ENCODE measurements at regions not wholly inside any gene's neighbourhood (a gene's known extent, or its start where the extent isn't known, plus 50 kb on each side); places are given as distances from the start of the nearest gene placed in this dataset.

- DNase-seq = no peak
These were observed 136.4 kb downstream of the PHLDA1 start for GRCh38 chr12:75894965-75895754.

DNA sequence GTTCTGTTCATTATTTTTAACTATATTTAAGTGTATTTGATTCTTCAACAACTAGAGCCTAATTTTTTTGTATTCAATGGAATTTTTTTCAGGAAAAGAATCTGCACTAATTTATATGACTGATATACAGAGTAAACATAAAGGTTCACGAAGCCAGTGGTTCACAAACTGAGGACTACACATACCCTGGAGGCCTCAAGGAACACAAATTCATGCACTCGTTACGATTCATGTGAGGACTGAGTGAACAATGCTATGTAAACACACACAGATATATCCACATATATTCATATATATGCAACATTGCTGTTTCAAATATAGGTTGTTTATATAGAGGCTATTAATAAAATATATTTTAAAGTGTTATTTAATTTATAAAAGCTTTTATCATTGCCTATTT is 137.8 kb downstream of the PHLDA1 start:
- DNase-seq = no peak

- DNase-seq = no peak
These were observed 138.7 kb downstream of the PHLDA1 start for GRCh38 chr12:75892731-75893408.

- no peak for DNase-seq
These were observed 140.5 kb downstream of the PHLDA1 start for GRCh38 chr12:75891072-75891471.

DNA sequence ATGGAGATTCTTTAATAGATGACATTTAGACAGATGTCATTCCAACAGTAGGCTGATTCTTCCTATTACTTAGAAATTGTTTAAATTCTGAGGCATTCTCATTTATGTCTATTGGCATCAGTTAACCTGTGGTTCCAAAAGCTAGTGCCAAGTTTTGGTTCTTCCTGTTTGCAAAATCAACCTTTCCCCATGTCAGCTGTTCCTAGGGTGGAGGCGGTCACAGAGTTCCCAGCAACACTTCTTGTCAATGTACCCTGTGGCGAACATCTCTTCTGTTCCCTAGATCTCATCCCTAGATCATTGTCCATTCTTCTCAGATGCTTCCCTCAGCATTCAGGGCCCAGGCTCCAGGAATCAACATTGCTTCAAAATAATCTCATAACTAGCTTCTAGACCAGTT is 140.9 kb downstream of the PHLDA1 start:
- DNase-seq = no peak

DNA sequence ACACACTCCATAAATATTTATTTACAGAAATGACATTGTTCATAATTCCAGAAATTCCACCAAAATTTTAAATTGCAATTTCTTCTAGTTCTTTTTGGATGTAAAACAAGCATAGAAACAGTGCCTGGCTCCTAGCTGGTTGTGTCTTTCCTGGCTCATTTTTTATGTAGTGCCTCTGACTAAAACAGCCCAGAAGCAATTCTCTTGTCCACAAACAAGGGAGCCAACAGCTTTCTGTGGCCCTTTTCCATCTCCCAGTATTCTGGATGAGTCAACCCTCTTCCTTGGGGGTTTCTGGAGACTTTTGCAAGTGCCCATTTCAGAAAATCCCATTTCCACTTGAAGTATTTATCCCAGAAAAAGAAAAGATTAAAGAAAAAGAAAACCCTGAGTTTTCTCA is 141.4 kb downstream of the PHLDA1 start:
- no peak for DNase-seq

DNA sequence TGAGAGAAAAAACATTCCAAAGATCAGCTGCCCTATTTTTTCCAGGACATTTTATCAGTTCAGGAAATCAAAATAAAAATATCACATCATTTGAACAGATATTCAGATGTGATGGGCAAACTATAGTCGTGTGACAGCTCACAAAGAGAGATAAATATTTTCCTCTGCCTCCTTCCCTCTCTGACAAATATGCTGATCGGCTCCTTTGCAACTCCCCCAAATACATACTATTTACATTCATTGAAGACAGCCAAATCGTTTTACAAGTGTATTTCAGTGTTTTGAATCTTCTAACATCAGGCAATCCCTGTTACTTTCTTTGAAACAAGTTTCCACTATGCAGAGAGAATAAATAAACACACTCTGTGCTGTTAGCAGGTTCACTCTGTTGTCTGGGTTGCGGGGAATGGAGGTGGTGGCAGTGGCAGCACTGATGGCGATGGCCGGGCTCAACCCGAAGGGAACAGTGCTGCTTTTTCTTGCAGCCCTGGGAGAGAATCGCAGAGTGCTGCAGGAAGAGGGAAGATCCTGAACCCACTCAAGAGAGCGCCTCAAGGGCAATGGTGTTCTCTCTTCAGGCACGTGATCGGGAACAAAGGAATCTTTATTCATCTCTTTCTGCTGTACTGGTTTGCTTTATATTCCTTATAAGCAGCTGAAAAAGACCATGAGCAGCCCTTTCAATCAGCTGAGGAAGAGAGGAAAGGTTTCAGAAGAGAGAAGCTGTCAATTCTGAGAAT is 142.5 kb downstream of the PHLDA1 start:
- DNase-seq = no peak

DNA sequence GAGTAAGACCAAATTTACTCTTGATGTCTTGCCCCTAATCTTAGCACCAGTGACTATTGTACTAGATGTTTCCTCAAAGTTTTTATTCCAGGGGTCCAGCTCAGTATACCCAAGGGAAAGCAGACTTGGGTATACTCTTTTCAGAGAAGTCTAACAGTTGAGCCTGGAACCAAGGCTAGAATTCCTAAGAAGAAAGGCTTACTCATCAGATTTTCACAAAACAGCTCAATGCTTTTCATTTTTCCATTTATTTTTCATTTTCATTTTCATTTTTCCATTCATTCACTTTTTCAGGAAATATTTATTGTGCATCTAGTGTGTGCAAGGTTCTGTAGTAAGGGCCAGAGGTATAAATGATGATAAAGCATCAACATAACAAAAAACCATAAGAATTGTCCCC is 143.2 kb downstream of the PHLDA1 start:
- DNase-seq = no peak

DNA sequence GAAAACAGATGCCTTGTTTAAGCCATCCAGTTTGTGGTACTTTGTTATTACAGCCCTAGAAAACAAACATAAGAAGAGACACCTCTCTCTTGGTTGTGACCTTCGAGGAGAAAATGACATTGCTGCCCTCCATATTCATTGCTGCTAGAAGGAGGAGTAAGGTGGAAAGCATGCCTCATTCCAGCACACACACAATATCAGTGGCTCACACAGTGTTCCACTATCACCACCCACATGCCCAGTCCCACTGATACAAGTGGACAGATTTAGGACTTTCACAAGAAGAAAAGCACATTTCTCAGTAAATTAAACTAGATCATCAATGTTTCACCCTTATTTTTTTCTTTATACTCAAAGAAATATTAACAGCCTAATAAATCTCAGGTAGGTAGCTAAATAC is 143.6 kb downstream of the PHLDA1 start:
- DNase-seq = no peak

- DNase-seq = no peak
These were observed 147.1 kb downstream of the PHLDA1 start for GRCh38 chr12:75884465-75884985.

- no peak for DNase-seq
These were observed 148.3 kb downstream of the PHLDA1 start for GRCh38 chr12:75883241-75883640.

- no peak for DNase-seq
These were observed 149.2 kb downstream of the PHLDA1 start for GRCh38 chr12:75882421-75882820.

DNA sequence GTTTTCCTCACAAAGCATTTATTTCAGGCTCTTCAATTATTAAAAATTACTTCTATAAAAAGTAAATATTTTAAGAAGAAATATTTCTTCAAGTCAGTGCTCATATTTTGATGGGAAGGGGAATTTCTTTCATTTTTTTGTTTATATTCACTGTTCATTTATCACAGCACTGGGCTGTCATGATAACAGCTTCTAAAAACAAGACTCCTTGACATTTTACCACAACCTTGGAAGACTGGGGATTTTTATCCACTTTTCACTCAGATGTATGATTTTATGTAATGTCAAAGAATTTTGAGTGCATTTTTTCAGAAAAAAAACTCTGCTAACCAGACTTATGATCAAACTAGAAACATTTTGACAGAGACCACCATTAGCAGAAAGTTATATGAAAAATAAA is 149.7 kb downstream of the PHLDA1 start:
- DNase-seq = no peak

- DNase-seq = no peak
These were observed 153.6 kb downstream of the PHLDA1 start for GRCh38 chr12:75877763-75878621.

DNA sequence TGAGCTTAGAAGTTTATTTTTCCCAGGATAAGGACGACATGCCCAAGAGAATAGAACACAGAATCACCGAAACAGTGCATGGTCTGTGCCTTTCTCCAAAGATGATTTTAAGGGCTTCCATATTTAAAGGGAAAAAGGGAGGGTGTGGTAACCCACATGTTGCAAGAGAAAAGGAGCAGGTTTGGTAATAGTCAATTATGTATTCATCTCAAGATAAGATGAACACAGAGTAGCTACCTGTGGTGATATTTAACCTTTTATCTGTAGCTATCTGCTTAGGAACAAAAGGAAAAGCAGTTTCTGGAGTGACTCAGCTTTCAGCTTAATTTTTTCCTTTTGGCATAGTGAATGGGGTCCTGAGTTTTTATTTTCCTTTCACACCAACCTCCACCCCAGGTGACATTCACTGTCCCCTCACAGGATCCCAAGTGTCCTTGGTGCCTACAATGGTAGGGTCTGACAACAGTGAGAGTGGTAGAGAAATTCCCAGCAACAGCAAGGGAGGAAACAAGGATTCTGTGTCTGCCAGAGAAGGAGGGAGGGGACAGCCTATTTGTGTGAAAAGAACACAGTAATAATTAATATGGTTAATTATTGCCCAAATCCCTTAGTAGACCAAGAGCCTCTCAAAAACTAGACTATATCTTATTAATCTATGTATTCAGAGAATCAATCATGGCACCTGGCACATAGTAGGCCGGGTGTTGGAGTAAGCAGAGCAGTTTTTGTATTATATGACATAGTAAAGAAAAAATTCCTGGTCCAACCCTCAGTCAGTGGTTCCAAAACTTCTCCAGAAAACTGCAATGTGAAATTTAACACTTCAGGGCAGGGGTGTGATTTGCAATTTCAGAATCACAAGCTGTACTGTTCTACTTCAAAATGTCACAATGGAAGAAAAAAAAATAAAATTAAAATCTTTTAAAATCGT is 154.5 kb downstream of the PHLDA1 start:
- DNase-seq = no peak

DNA sequence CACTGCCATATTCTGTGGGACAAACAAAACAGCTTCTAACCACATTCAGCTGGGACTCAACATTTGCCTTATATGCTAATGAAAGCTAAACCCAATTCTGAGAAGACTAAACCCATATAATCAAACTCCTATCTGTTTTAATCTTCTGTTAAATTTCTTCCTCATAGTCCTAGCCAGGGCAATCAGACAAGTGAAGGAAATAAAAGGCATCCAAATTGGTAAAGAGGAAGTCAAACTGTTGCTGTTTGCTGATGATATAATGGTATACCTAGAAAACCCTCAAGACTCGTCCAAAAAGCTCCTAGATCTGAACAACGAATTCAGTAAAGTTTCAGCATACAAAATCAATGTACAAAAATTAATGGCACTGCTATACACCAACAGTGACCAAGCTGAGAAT is 157.1 kb downstream of the PHLDA1 start:
- DNase-seq = no peak

GRCh38 chr12:75872762-75873161 is 158.8 kb downstream of the PHLDA1 start:
- DNase-seq = no peak

- no peak for DNase-seq
These were observed 160.7 kb downstream of the PHLDA1 start for GRCh38 chr12:75870878-75871277.

GRCh38 chr12:75868501-75868900 is 163.1 kb downstream of the PHLDA1 start:
- no peak for DNase-seq

DNA sequence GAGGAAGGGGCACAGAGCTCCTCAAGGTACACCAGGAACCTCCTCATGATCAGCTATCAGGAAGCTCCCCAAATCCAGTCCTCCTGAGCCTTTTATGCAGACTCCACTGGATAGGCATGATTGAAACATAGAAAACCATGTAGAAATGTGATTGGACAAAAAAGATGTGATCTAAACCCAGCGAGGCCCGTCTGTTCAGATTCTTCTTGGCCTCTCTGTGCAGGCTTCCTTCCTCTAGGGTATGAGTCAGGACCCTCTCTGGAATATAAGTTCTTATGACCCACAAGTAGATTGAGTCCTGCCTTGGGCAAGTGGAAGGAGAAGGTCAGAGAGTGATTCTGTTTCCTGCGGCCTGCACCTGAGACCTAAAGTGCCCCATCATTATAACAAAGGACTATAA is 166.3 kb downstream of the PHLDA1 start:
- no peak for DNase-seq

GRCh38 chr12:75864161-75864560 is 167.4 kb downstream of the PHLDA1 start:
- no peak for DNase-seq

DNA sequence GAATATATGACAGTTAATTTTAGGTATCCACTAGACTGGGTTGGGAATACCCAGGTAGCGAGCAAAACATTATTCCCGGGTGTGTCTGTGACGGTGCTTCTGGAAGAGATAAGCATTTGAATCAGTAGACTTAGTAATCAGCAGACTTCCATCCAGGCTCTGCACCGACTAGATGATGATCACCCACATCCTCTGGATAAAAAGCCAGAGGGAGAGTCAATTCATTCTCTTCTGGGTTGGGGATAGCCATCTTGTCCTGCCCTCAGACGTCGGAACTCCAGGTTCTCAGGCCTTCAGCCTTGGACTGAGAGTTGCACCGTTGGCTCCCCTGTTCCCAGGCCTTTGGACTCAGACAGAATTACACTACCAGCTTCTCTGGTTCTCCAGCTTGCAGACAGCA is 168.0 kb downstream of the PHLDA1 start:
- no peak for DNase-seq
